ENCODE measurements at regions not wholly inside any gene's neighbourhood (a gene's known extent, or its start where the extent isn't known, plus 50 kb on each side); places are given as distances from the start of the nearest gene placed in this dataset.

GRCh38 chr12:46659032-46659650 is 166.7 kb downstream of the SLC38A4 start:
- TF ChIP-seq CTCF (IDR thresholded peaks at IDR 0.05) (no peak), POLR2AphosphoS5 (IDR thresholded peaks at IDR 0.05; ENCODE audit: insufficient read depth in 1 of 2, low read depth in 1 of 2) (no peak), POLR2A (IDR thresholded peaks at IDR 0.05) (no peak)

Data from vagina (tissue), 2 donors.